Spleen (tissue), 11 donors: ENCODE measurements at regions not wholly inside any gene's neighbourhood (a gene's known extent, or its start where the extent isn't known, plus 50 kb on each side); places are given as distances from the start of the nearest gene placed in this dataset.

ENCODE experiments used
- DNase-seq: peaks from one replicate; pipeline ENCODE4 v3.0.0-alpha.2; 2020
- H3K27ac ChIP-seq, 8 donors: fragments of 200-600 bp; sonication (generic) in 7 of 8; 1 replicate in 4 of 8; 2 replicates in 4 of 8; pipeline versions ENCODE4 v1.5.0 to v1.8.0; 2016 to 2021; ENCODE audit warnings: inconsistent platforms in 4 of 8, mild to moderate bottlenecking in 4 of 8, moderate library complexity in 1 of 8
- H3K27me3 ChIP-seq, 7 donors: fragments of 200-600 bp; sonication (generic) in 6 of 7; replicated peaks in 1 of 7; 1 replicate in 4 of 7; 2 replicates in 3 of 7; pipeline versions ENCODE4 v1.5.0 to v1.8.0; 2016 to 2021; ENCODE audit warnings: inconsistent platforms in 3 of 7, mild to moderate bottlenecking in 1 of 7
- H3K36me3 ChIP-seq, 6 donors: fragments of 200-600 bp; sonication (generic) in 5 of 6; 1 replicate in 4 of 6; 2 replicates in 2 of 6; pipeline versions ENCODE4 v1.5.0 to v1.8.0; 2016 to 2021; ENCODE audit warnings: inconsistent platforms in 2 of 6
- H3K4me1 ChIP-seq, 6 donors: fragments of 200-600 bp; sonication (generic) in 5 of 6; 1 replicate in 3 of 6; 2 replicates in 3 of 6; pipeline versions ENCODE4 v1.5.0 to v1.8.0; 2016 to 2021; ENCODE audit warnings: inconsistent platforms in 3 of 6
- H3K4me3 ChIP-seq, 8 donors: fragments of 200-600 bp; sonication (generic) in 7 of 8; 1 replicate in 4 of 8; 2 replicates in 4 of 8; pipeline versions ENCODE4 v1.5.0 to v1.8.0; 2016 to 2021; ENCODE audit warnings: inconsistent platforms in 4 of 8, mild to moderate bottlenecking in 4 of 8, moderate library complexity in 2 of 8
- H3K9me3 ChIP-seq, 8 donors: fragments of 200-600 bp; sonication (generic) in 7 of 8; 1 replicate in 4 of 8; 2 replicates in 4 of 8; pipeline versions ENCODE4 v1.5.0 to v1.8.0; 2016 to 2021; ENCODE audit warnings: inconsistent platforms in 4 of 8
- POLR2A ChIP-seq, 3 donors: fragments of 450-650 bp; IDR thresholded peaks; one replicate each; pipeline ENCODE4 v1.5.1; 2017; ENCODE audit warnings: antibody characterized with exemption in 3 of 3, mild to moderate bottlenecking in 1 of 3
- POLR2AphosphoS5 ChIP-seq, 3 donors: sonication (generic); formaldehyde crosslinking; IDR thresholded peaks; one replicate each; pipeline ENCODE4 v1.5.1; 2017; ENCODE audit warnings: antibody characterized with exemption in 3 of 3
- WGBS, 5 donors: extraction: QIAGEN DNeasy Blood & Tissue Kit in 3 of 5; methylation state at CpG; one replicate each; pipeline versions ENCODE4 v1.1.5 to v1.1.7; 2013 to 2018; 5-methylcytosine and 5-hydroxymethylcytosine counted together
- intact Hi-C: fragments of 100-400 bp; cut with DNase I; formaldehyde crosslinking; loops from one replicate; pipeline ENCODE4 v1.15.0; 2023; ENCODE audit warnings: low total_unique reads
- TF ChIP-seq, protein P1 (sequence below), 11 experiments: fragments of 200-600 bp in 7 of 11; fragments of 450-650 bp in 4 of 11; sonication (generic) in 4 of 11; IDR thresholded peaks in 8 of 11; conservative IDR thresholded peaks in 3 of 11; 1 replicate in 7 of 11; 2 replicates in 4 of 11; pipeline versions ENCODE4 v1.4.0 to v1.8.0; 2016 to 2021; ENCODE audit warnings: antibody characterized with exemption in 11 of 11, inconsistent platforms in 4 of 11, mild to moderate bottlenecking in 1 of 11
- donor health status: healthy with polysubstance abuse.
- donor health status: DM: no; HTN: no; CAD: no; lungs with moderate emphysema.
- donor health status: DM: no; HTN: no; CAD: no.
- donor health status: Bipolar disorder and iron deficiency.
- donor health status: healthy.
- donor health status: DM: no; HTN: no; CAD: no.
- donor health status: DM: yes; HTN: yes; CAD: no.

DNA sequence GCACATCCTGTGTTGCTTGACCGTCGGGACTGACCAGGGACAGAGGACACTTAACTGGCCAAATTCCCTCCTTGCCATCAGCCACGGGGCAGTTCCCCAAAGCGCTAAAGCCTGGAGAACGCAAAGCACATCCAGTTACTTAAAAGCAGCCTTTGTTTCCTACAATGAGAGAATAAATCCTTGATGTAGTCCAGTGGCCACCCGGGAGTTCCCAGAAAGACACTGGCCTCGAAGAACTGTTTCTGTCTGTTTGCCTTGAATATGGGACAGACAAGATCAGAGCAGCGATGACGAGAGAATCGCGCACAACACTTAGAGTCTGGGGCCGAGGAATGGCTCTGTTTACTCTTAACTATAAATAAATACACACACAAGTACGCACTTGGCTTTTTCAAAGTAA is 102.2 kb downstream of the TNFAIP2 start:
- no peak for DNase-seq
- Histone ChIP-seq H3K9me3 (no peaks in the 10 kb centered on the region), H3K4me1 (peaks cover 0 to 10% (median 7%) of the 10 kb centered on the region in 6 donors), H3K27ac (no peak overlapping the region), H3K4me3 (no peak overlapping the region), H3K36me3 (no peaks in the 10 kb centered on the region), H3K27me3 (peaks cover 0 to 84% (median 22%) of the 10 kb centered on the region in 7 donors)
- TF ChIP-seq POLR2A (IDR thresholded peaks at IDR 0.05) = no peak
- no peak for TF ChIP-seq POLR2AphosphoS5 (IDR thresholded peaks at IDR 0.05)
- TF ChIP-seq, protein P1, sequence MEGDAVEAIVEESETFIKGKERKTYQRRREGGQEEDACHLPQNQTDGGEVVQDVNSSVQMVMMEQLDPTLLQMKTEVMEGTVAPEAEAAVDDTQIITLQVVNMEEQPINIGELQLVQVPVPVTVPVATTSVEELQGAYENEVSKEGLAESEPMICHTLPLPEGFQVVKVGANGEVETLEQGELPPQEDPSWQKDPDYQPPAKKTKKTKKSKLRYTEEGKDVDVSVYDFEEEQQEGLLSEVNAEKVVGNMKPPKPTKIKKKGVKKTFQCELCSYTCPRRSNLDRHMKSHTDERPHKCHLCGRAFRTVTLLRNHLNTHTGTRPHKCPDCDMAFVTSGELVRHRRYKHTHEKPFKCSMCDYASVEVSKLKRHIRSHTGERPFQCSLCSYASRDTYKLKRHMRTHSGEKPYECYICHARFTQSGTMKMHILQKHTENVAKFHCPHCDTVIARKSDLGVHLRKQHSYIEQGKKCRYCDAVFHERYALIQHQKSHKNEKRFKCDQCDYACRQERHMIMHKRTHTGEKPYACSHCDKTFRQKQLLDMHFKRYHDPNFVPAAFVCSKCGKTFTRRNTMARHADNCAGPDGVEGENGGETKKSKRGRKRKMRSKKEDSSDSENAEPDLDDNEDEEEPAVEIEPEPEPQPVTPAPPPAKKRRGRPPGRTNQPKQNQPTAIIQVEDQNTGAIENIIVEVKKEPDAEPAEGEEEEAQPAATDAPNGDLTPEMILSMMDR (IDR thresholded peaks at IDR 0.05 in 8 of 11, conservative IDR thresholded peaks at IDR 0.05 in 3 of 11) = no peak
- WGBS, 5 donors = 68 to 71% (median 69%) methylated on average over 13 of the region's 13 CpGs
- intact Hi-C loops = no loop called here

DNA sequence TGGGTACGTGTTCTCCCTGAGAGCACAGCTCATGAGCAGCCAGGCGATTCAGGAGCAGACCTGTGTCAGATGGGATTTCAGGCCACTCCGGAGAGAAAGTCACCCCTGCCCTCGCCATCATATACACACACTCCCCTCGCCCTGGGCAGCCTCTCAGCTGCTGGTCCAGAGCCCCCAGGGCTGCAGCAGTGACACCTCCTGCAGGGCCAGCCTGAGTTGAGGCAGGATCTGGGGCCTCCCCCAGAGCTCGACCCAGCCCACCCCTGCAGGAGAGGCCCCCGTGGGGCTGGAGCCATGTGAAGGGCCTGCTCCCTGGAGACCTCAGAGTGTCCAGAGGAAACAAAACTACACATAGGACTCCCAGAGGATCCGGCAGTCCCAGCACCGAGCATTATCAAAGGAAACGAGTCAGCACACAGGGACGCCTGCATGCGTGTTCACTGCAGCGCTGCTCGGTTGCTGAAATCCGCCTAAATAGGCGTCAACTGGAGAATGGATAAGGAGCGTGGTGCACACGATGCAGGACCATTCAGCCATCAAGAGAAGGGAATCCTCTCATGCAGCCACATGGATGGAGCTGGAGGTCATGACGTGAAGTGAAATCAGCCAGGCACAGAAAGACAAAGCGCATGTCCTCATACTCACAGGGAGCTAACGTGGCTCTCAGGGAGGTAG is 104.0 kb downstream of the TNFAIP2 start:
- Histone ChIP-seq H3K27me3 (peaks cover 0 to 80% (median 5%) of the 10 kb centered on the region in 7 donors), H3K4me1 (no peaks in the 10 kb centered on the region), H3K27ac (no peak overlapping the region), H3K4me3 (no peak overlapping the region), H3K9me3 (no peaks in the 10 kb centered on the region), H3K36me3 (no peaks in the 10 kb centered on the region)
- 76 to 91% (median 85%) methylated on average over 15 to 21 of the region's 21 CpGs for WGBS, 5 donors
- intact Hi-C loops = no loop called here
- TF ChIP-seq POLR2A (IDR thresholded peaks at IDR 0.05) (no peak), POLR2AphosphoS5 (IDR thresholded peaks at IDR 0.05) (no peak)
- TF ChIP-seq, protein P1 (IDR thresholded peaks at IDR 0.05 in 8 of 11, conservative IDR thresholded peaks at IDR 0.05 in 3 of 11) = no peak
- no peak for DNase-seq

DNA sequence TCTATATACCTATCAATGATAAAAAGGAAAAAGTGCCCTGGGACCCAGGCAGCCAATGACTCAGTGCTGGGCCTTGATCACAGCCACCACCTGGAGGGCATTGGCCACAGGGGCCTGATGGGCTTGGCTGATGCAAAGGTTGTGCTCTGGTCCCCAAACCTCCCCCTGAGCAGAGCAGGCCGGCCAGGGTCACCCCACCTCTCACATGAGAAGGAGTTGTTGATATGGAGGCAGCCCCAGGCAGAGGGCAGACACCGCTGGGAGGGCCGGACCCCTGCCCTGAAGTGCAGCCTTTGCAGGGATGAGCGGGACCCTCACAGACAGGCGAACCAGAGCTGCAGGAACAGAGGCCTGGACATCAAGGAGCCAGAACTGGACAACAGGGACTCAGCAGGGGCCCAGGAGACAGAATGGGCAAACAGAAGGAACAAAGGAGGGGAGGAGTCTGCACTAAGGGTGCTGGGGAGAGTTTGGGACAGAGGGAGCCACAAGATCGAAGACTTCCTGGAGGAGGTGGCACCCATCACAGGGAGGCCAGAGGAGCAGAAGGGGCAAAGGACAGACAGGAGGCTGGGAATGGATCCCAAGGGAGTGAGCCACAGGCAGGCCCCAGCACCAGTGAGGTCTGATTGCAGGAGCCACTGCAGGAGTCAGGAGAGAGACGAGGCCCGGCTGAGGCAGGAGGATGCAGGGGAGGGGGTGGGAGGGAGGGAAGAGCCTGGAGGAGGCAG is 105.0 kb downstream of the TNFAIP2 start:
- H3K27ac ChIP-seq = no peak overlapping the region
- no peaks in the 10 kb centered on the region for H3K9me3 ChIP-seq
- 82 to 93% (median 91%) methylated on average over 7 to 8 of the region's 8 CpGs for WGBS, 5 donors
- no peak overlapping the region for H3K4me3 ChIP-seq
- intact Hi-C loops = no loop called here
- peaks cover 0 to 73% (median 3%) of the 10 kb centered on the region in 7 donors for H3K27me3 ChIP-seq
- DNase-seq = no peak
- H3K36me3 ChIP-seq = no peaks in the 10 kb centered on the region
- H3K4me1 ChIP-seq = no peaks in the 10 kb centered on the region
- TF ChIP-seq, protein P1 (IDR thresholded peaks at IDR 0.05 in 8 of 11, conservative IDR thresholded peaks at IDR 0.05 in 3 of 11) = no peak
- TF ChIP-seq POLR2AphosphoS5 (IDR thresholded peaks at IDR 0.05) (no peak), POLR2A (IDR thresholded peaks at IDR 0.05) (no peak)

DNA sequence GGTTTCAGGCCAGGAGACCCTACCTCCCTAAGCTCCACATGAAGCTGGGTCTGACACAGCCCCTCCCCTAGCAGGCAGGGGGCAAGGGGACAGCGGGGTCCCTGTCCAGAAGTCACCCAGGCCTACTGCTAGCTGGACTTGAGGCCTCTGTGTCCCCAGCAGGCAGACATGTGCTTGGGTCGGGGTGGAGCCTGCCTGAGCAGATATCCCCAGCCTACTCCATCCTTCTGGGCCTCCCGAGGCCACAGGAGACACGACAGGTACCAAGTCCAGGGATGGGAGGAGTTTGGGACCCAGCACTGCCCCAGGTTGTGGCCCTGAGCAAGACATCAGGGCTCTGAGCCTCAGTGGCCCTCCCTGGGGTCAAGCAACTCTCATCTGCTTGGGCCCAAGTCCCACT is 105.2 kb upstream of the EIF5 start:
- H3K4me1 ChIP-seq = no peaks in the 10 kb centered on the region
- H3K4me3 ChIP-seq = no peak overlapping the region
- no peak for TF ChIP-seq POLR2A (IDR thresholded peaks at IDR 0.05)
- no peak for TF ChIP-seq POLR2AphosphoS5 (IDR thresholded peaks at IDR 0.05)
- TF ChIP-seq, protein P1 (IDR thresholded peaks at IDR 0.05 in 8 of 11, conservative IDR thresholded peaks at IDR 0.05 in 3 of 11) = no peak
- no peak overlapping the region for H3K27ac ChIP-seq
- intact Hi-C loops = no loop called here
- 76 to 93% (median 79%) methylated on average over 3 to 4 of the region's 4 CpGs for WGBS, 5 donors
- H3K9me3 ChIP-seq = no peaks in the 10 kb centered on the region
- no peaks in the 10 kb centered on the region for H3K36me3 ChIP-seq
- peaks cover 0 to 71% (median 3%) of the 10 kb centered on the region in 7 donors for H3K27me3 ChIP-seq
- DNase-seq = no peak
